ENCODE measurements at regions not wholly inside any gene's neighbourhood (a gene's known extent, or its start where the extent isn't known, plus 50 kb on each side); places are given as distances from the start of the nearest gene placed in this dataset.
"Not testable (repeated sequence)": the region's sequence is repeated elsewhere in the genome, so short reads cannot be mapped to it uniquely, and the experiment has no call there.

DNA sequence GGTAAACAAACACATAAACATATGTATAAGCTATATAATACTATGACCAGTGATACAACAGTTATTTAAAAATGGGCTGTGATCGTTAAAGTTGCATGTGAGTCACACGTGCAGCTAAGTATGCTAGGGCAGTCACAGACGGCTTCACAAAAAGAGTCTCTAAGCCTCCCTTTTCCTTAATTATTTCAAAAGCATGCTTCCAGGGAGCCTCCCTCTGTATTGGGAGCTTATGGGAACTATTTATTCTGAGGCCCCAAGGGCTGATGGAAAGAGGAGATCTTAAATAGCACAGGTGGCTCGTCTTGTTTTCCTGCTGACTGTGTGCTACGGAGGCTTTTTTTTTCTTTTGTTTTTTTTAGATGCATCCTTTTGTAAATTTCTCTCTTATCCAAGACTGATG is 94.3 kb downstream of the ADCYAP1 start:
- no peak for DNase-seq

DNA sequence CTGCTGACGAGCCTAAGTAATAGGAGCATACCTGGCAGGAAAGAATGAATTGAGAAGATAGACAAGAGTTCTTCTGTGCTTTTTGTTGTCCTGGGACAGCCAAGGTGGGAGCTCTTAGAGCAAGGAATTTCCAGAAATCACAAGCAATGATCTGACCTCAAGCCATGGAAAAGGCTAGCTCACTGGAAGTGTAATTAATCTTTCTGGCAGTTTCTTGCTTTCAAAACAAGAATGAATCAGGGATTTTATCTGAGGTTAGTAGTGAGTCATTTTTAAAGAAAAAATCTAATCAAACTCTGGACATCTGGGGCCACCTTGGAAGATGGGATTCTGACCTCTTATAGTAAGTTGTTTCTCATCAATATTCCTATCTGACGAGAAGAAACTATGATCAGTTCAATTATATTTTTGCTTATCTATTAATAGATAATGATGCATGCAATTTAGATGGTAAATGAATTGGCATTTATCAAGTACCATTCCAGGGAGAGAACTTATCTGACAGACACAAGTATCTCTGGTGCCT is 98.0 kb downstream of the ADCYAP1 start:
- no peak for DNase-seq

DNA sequence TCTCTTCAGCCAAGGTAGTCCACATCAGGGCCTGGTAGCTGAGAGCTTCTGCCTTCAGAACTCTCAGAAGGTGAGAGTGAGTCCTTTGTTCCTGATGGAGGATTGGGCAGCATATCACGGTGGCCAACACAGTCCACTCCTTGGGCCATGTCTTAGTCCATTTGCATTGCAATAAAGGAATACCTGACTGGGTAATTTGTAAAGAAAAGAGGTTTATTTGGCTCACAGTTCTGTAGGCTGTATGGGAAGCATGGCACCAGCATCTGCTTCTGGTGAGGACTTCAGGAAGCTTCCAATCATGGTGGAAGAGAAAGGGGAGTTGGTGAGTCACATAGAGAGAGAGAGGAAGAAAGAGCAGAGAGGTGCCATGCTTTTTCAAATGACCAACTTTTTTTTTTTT is 98.8 kb downstream of the ADCYAP1 start:
- no peak for DNase-seq

GRCh38 chr18:1006304-1006703 is 101.6 kb downstream of the ADCYAP1 start:
- no peak for DNase-seq

DNA sequence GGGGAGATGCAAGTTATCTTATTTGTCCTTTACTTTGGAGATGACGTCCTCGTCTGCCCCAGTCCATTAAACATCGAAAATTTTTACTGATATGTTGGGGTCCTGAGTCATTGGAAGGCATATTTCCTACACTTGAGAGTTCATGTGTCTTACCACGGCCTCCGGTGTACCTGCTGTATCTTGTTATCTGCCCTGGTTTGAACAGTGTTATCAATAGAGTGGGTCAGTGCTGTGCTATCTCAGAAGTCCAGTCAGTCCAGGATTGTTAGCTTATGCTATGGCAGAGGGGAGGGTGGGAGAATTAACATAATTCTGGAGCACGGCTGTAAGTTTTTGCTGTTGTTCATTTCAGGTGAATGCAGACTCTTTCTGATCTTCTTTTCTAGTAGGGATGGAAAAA is 102.3 kb downstream of the ADCYAP1 start:
- no peak for DNase-seq

DNA sequence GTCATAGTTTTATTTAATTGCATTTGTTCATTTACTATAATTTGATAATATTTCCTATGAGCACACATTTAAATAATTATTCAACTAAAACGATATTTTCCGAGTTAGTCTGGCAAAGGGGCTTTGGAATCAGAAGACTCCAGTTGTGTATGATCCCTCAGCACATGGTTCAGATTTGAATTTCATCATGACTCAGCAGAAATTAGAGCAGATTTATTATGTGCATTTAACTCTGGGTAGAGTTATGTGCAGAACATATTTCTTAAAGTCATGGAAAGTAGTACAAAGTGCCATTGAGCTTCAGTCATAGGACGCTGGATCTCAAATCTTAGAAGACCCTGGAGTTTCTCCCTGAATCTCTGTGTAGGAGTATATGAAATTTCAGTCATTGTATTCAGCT is 106.7 kb downstream of the ADCYAP1 start:
- no peak for DNase-seq

DNA sequence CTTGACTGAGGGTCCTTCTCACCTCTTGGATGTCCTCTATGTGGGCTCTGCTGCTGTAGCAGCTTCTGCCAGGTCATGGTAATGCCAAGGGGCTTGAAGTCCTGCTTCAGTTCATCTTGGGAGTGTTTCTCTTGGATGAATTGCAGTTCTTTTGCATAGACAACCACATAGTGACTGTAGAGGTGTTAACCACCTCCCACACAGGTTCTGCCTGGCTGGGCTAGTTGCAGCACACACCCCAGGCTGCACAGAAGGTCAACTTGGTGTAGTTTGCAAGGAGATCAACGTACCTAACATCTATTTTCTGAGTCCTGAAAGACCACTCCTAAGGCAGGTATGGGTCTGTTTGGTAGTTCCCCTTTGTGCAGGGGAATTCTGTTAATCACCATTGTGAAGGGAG is 108.1 kb downstream of the ADCYAP1 start:
- DNase-seq: no peak

GRCh38 chr18:1013951-1014350 is 109.3 kb downstream of the ADCYAP1 start:
- DNase-seq: no peak

GRCh38 chr18:1014509-1014908 is 109.8 kb downstream of the ADCYAP1 start:
- DNase-seq: no peak

- DNase-seq: no peak
Measured at GRCh38 chr18:1014951-1015624, 110.4 kb downstream of the ADCYAP1 start.

- DNase-seq: no peak
Measured at GRCh38 chr18:1015777-1016176, 111.1 kb downstream of the ADCYAP1 start.

DNA sequence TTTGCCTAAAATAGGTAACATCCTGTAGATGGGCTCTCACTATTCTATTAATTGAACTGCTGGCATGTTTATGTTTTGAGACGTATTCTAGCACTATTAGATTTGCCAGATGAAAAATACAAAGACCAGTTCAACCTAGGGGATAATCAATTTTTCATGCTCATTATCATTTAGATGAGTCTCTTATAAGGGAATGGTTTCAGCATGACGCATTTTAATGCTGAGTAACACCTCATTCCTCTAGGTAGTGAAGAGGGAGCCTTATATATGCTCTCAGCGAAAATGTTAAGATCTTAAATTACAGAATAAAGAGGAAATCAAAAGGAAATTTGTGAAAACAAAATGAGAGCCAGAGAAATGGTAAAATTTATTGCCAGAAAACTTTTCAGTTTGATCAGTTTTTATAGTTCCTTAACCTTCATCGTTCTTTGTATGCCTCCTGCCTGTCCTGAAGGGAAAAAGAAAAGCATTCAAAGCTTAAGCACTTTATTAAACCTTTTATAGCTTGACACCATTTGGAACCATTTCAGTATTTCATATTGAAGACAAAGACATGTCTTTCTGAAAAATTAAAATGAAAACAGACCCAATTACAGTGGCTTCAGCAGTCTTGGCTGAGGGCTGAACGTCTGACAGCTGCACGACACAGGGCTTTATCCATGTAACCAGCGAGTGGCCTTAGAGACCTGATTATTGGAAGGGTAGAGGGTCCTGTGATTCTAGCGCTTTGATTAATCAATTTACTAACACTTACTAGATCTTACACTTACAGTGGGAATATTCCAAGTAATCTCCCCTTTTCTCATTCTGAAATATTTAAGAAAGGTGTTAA is 112.8 kb downstream of the ADCYAP1 start:
- DNase-seq: no peak

- DNase-seq: no peak
Measured at GRCh38 chr18:1018181-1018681, 113.6 kb downstream of the ADCYAP1 start.

GRCh38 chr18:1019191-1019590 is 114.5 kb downstream of the ADCYAP1 start:
- DNase-seq: no peak

DNA sequence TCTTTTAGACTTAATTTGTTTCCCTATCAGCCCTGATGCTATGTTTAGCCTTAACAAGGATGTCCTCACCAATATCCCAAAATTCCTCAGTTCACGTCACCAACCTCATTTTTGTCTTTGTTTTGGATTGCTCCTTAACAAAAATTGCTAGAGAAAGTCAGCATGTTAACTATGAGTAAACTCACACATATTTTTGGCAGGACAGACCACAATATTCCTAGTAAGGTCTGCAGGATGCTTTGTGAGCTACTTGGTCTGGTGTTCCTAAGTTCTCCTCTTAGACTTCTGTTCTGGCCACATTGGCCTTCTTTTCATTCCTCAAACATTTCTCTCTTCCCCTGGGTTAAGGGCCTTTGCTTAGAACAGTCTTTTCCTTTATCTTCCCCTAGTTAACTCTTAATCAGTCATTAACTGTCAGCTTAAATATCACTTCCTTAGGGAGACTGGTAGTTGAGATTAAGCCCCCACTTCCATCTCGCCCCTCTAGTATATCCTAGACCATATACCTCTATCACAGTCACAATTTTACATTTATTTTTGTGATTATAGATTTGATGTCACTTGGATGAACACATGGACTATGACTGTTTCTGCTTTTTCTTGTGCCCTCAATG is 116.2 kb downstream of the ADCYAP1 start:
- no peak for DNase-seq

GRCh38 chr18:1026930-1027329 is 122.3 kb downstream of the ADCYAP1 start:
- no peak for DNase-seq

DNA sequence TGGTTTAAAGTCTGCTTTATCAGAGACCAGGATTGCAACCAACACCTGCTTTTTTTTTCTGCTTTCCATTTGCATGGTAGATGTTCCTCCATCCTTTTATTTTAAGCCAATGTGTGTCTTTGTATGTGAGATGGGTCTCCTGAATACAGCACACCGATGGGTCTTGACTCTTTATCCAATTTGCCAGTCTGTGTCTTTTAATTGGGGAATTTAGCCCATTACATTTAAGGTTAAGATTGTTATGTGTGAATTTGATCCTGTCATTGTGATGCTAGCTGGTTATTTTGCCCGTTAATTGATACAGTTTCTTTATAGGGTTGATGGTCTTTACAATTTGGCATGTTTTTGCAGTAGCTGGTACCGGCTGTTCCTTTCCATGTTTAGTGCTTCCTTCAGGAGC is 128.4 kb downstream of the ADCYAP1 start:
- DNase-seq: not testable (repeated sequence)

DNA sequence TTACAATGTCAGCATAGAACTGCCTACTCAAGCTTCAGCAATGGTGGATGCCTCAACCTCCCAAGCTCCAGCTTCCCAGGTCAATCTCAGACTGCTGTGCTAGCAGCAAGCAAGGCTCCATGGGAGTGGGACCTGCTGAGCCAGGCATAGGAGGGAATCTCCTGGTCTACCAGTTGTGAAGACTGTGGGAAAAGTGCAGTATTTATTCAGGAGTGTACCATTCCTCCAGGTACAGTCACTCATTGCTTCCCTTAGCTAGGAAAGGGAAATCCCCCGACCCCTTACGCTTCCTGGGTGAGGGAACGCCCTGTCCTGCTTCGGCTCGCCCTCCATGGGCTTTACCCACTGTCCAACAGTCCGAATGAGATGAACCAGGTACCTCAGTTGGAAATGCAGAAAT is 130.3 kb downstream of the ADCYAP1 start:
- no peak for DNase-seq

GRCh38 chr18:1036926-1037325 is 132.3 kb downstream of the ADCYAP1 start:
- no peak for DNase-seq

DNA sequence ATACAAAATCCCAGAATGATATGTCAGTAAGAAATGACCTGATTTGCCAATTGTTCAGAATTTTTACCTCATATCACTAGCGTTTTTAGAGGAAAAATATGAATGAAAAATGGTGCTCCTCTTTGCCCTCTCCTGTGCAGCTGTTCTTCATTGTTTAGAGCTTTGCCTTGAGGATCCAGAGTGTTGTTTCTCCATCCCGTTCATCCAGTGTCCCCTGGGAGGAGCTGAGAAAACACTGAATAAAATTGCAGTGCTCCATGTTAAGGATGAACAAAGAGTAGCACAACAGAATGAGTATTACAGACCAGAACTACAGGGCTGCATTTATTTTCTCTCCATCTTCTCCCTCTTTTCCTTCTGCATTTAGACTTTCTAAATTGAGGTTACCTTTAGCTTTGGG is 133.1 kb downstream of the ADCYAP1 start:
- DNase-seq: no peak

- no peak for DNase-seq
Measured at GRCh38 chr18:1039421-1039820, 134.8 kb downstream of the ADCYAP1 start.

GRCh38 chr18:1043039-1043438 is 138.4 kb downstream of the ADCYAP1 start:
- not testable (repeated sequence) for DNase-seq

DNA sequence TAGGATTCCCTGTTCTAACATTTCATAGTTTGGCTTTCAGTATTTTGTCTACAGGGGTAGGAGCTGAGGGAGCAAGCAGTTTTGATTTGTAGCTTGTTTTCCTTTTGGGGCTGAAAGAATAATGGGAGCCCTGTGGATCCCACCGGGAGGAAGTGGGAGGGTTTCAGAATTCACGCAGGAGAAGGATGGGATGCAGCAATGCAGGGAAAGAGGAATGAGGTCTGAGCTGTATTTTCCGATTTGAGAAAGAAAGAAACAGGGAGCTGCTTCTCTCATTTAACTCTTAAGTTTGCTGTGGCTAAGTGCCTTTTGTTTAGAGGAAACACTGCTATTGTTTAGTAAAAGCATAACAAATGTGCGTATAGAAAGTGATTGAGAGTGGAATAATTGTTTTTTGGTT is 141.0 kb downstream of the ADCYAP1 start:
- no peak for DNase-seq

GRCh38 chr18:1047406-1047805 is 142.7 kb downstream of the ADCYAP1 start:
- no peak for DNase-seq

Measured in stimulated activated naive CD4-positive, alpha-beta T cell treated with Interleukin-2 at 50 U/mL for 16 hours (primary cell).